ENCODE measurements at regions not wholly inside any gene's neighbourhood (a gene's known extent, or its start where the extent isn't known, plus 50 kb on each side); places are given as distances from the start of the nearest gene placed in this dataset.

- Histone ChIP-seq H2AFZ (ENCODE audit: low read length) (no peak overlapping the region), H3K36me3 (replicated peaks; ENCODE audit: insufficient read depth, low read length) (no peaks in the 10 kb centered on the region), H4K20me1 (ENCODE audit: insufficient read depth, low read length) (no peaks in the 10 kb centered on the region), H3K9me3 (replicated peaks; ENCODE audit: insufficient read depth, low read length) (no peaks in the 10 kb centered on the region), H3K79me2 (ENCODE audit: low read length) (no peaks in the 10 kb centered on the region), H3K4me3 (ENCODE audit: low read length) (no peak overlapping the region), H3K9me2 (replicated peaks; ENCODE audit: insufficient read depth, low read length) (no peaks in the 10 kb centered on the region), H3K9ac (ENCODE audit: low read length) (no peak overlapping the region), H3K4me1 (ENCODE audit: low read length) (peaks cover 6% of the 10 kb centered on the region), H3K27me3 (replicated peaks; ENCODE audit: insufficient read depth, low read length) (peaks cover 7% of the 10 kb centered on the region; the same call in 1 of the 2 replicates), H3F3A (ENCODE audit: insufficient read depth, low read length) (no peaks in the 10 kb centered on the region), H3K4me2 (ENCODE audit: low read depth, low read length) (no peak overlapping the region), H3K27ac (ENCODE audit: low read length) (no peak overlapping the region)
- TF ChIP-seq EZH2phosphoT487 (IDR thresholded peaks at IDR 0.05; ENCODE audit: low read length) (no peak), EZH2 (optimal IDR thresholded peaks at IDR 0.05; ENCODE audit: low read depth, low read length) (no peak)
- TF ChIP-seq, protein P1, sequence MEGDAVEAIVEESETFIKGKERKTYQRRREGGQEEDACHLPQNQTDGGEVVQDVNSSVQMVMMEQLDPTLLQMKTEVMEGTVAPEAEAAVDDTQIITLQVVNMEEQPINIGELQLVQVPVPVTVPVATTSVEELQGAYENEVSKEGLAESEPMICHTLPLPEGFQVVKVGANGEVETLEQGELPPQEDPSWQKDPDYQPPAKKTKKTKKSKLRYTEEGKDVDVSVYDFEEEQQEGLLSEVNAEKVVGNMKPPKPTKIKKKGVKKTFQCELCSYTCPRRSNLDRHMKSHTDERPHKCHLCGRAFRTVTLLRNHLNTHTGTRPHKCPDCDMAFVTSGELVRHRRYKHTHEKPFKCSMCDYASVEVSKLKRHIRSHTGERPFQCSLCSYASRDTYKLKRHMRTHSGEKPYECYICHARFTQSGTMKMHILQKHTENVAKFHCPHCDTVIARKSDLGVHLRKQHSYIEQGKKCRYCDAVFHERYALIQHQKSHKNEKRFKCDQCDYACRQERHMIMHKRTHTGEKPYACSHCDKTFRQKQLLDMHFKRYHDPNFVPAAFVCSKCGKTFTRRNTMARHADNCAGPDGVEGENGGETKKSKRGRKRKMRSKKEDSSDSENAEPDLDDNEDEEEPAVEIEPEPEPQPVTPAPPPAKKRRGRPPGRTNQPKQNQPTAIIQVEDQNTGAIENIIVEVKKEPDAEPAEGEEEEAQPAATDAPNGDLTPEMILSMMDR (IDR thresholded peaks at IDR 0.05; ENCODE audit: low read length): no peak
- no peak for DNase-seq
Observed at GRCh38 chr4:123455360-123455759, 58.8 kb downstream of the SPRY1 start.

DNA sequence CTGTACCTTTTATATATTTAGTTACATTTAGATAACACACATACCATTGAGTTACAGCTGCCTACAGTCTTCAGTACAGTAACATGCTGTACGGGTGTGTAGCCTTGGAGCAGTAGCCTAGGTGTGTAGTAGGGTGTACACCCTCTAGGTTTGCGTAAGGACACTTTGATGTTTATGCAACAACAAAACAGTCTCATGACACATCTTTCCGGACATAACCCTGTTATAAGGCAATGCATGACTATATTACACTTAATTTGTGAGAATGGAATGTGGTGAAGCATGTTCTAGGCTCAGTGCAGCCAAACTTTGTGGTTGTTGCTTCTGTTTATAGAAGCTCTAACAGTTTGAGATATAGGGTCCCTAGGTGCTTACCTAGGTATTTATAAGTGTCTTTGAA, 65.4 kb downstream of the SPRY1 start:
- TF ChIP-seq EZH2phosphoT487 (IDR thresholded peaks at IDR 0.05; ENCODE audit: low read length) (no peak), EZH2 (optimal IDR thresholded peaks at IDR 0.05; ENCODE audit: low read depth, low read length) (no peak)
- TF ChIP-seq, protein P1 (IDR thresholded peaks at IDR 0.05; ENCODE audit: low read length): no peak
- H3K9me3 ChIP-seq (replicated peaks; ENCODE audit: insufficient read depth, low read length): no peaks in the 10 kb centered on the region
- no peaks in the 10 kb centered on the region for H3K4me1 ChIP-seq (ENCODE audit: low read length)
- H3K79me2 ChIP-seq (ENCODE audit: low read length): no peaks in the 10 kb centered on the region
- DNase-seq: no peak
- H3F3A ChIP-seq (ENCODE audit: insufficient read depth, low read length): no peaks in the 10 kb centered on the region
- no peak overlapping the region for H2AFZ ChIP-seq (ENCODE audit: low read length)
- no peaks in the 10 kb centered on the region for H3K36me3 ChIP-seq (replicated peaks; ENCODE audit: insufficient read depth, low read length)
- no peaks in the 10 kb centered on the region for H4K20me1 ChIP-seq (ENCODE audit: insufficient read depth, low read length)
- H3K4me2 ChIP-seq (ENCODE audit: low read depth, low read length): no peak overlapping the region
- H3K4me3 ChIP-seq (ENCODE audit: low read length): no peak overlapping the region
- no peaks in the 10 kb centered on the region for H3K9me2 ChIP-seq (replicated peaks; ENCODE audit: insufficient read depth, low read length)
- no peaks in the 10 kb centered on the region for H3K27me3 ChIP-seq (replicated peaks; ENCODE audit: insufficient read depth, low read length)
- no peak overlapping the region for H3K27ac ChIP-seq (ENCODE audit: low read length)
- no peak overlapping the region for H3K9ac ChIP-seq (ENCODE audit: low read length)

DNA sequence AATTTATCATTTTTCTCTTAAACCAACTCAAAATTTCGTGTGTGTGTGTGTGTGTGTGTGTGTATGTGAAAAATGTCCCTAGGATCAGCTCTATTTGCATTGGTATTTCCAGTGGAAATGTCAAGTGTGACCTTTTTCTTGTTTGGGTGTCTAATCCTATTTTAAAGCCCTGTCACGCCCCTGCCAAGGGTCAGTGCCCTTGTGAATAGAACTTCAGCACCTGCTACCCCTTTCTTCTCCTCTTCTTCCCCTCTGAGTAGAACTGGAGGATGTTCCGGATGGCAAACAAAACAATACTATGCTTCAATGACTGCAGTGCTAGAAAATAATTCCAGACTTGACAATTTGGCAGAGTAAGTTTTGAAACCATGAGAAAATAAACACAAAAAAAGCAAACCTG, 67.3 kb downstream of the SPRY1 start:
- H3K27me3 ChIP-seq (replicated peaks; ENCODE audit: insufficient read depth, low read length): no peaks in the 10 kb centered on the region
- H2AFZ ChIP-seq (ENCODE audit: low read length): no peak overlapping the region
- H3K9me2 ChIP-seq (replicated peaks; ENCODE audit: insufficient read depth, low read length): no peaks in the 10 kb centered on the region
- H3K4me3 ChIP-seq (ENCODE audit: low read length): no peak overlapping the region
- no peaks in the 10 kb centered on the region for H3K79me2 ChIP-seq (ENCODE audit: low read length)
- no peaks in the 10 kb centered on the region for H3K36me3 ChIP-seq (replicated peaks; ENCODE audit: insufficient read depth, low read length)
- H3K9ac ChIP-seq (ENCODE audit: low read length): no peak overlapping the region
- TF ChIP-seq, protein P1 (IDR thresholded peaks at IDR 0.05; ENCODE audit: low read length): no peak
- no peak for TF ChIP-seq EZH2 (optimal IDR thresholded peaks at IDR 0.05; ENCODE audit: low read depth, low read length)
- TF ChIP-seq EZH2phosphoT487 (IDR thresholded peaks at IDR 0.05; ENCODE audit: low read length): no peak
- H3F3A ChIP-seq (ENCODE audit: insufficient read depth, low read length): no peaks in the 10 kb centered on the region
- no peaks in the 10 kb centered on the region for H3K9me3 ChIP-seq (replicated peaks; ENCODE audit: insufficient read depth, low read length)
- H3K4me1 ChIP-seq (ENCODE audit: low read length): no peaks in the 10 kb centered on the region
- no peak overlapping the region for H3K27ac ChIP-seq (ENCODE audit: low read length)
- DNase-seq: no peak
- no peaks in the 10 kb centered on the region for H4K20me1 ChIP-seq (ENCODE audit: insufficient read depth, low read length)
- no peak overlapping the region for H3K4me2 ChIP-seq (ENCODE audit: low read depth, low read length)

All from MM.1S (cell line).